GM23338 (cell line): ENCODE measurements at regions not wholly inside any gene's neighbourhood (a gene's known extent, or its start where the extent isn't known, plus 50 kb on each side); places are given as distances from the start of the nearest gene placed in this dataset.

Experiments used
- ATAC-seq: fragments of 200-7000 bp; cut with Tn5 transposase; 3 replicates; pipeline ENCODE4 v1.9.1; 2020
- DNase-seq: peaks from one replicate; pipeline ENCODE4 v3.0.0-alpha.2; 2015; ENCODE audit warnings: low spot score
- H2AFZ ChIP-seq: fragments of 200-600 bp; sonication (generic); 2 replicates; pipeline ENCODE4 v1.8.0; 2016; ENCODE audit warnings: antibody characterized with exemption, mild to moderate bottlenecking, moderate library complexity
- H3F3A ChIP-seq: fragments of 200-600 bp; sonication (generic); replicated peaks from 2 replicates; pipeline ENCODE4 v1.8.0; 2017; ENCODE audit warnings: antibody characterized with exemption, mixed run types, low read depth
- H3K27ac ChIP-seq: fragments of 200-600 bp; sonication (generic); 2 replicates; pipeline ENCODE4 v1.6.1; 2016; ENCODE audit warnings: low read depth
- H3K27me3 ChIP-seq: fragments of 200-600 bp; sonication (generic); 2 replicates; pipeline ENCODE4 v1.8.0; 2016; ENCODE audit warnings: mild to moderate bottlenecking, mixed run types, moderate library complexity; ENCODE audit not compliant: insufficient read depth
- H3K36me3 ChIP-seq: fragments of 200-600 bp; sonication (generic); 2 replicates; pipeline ENCODE4 v1.8.0; 2016; ENCODE audit warnings: mild to moderate bottlenecking; ENCODE audit not compliant: insufficient read depth
- H3K4me1 ChIP-seq: fragments of 200-600 bp; sonication (generic); 2 replicates; pipeline ENCODE4 v1.8.0; 2016; ENCODE audit warnings: mild to moderate bottlenecking, moderate library complexity; ENCODE audit not compliant: insufficient read depth
- H3K4me2 ChIP-seq: fragments of 200-600 bp; sonication (generic); 2 replicates; pipeline ENCODE4 v1.7.1; 2017; ENCODE audit warnings: mixed run types
- H3K4me3 ChIP-seq: fragments of 200-600 bp; sonication (generic); 2 replicates; pipeline ENCODE4 v1.6.1; 2016; ENCODE audit warnings: mixed run types
- H3K79me2 ChIP-seq: fragments of 200-600 bp; sonication (generic); replicated peaks from 2 replicates; pipeline ENCODE4 v1.8.0; 2017; ENCODE audit warnings: mild to moderate bottlenecking; ENCODE audit not compliant: insufficient read depth
- H3K9me2 ChIP-seq: fragments of 200-600 bp; sonication (generic); 2 replicates; pipeline ENCODE4 v1.8.0; 2017; ENCODE audit not compliant: insufficient read depth
- H4K20me1 ChIP-seq: fragments of 200-600 bp; sonication (generic); replicated peaks from 2 replicates; pipeline ENCODE4 v1.8.0; 2017; ENCODE audit warnings: mild to moderate bottlenecking; ENCODE audit not compliant: insufficient read depth
- H3K27ac Mint-ChIP-seq: 2 replicates; pipeline ENCODE4 v1.8.0; 2020; ENCODE audit warnings: inconsistent platforms, mild to moderate bottlenecking, moderate library complexity, mixed read lengths
- H3K27me3 Mint-ChIP-seq: 3 replicates; pipeline ENCODE4 v1.8.0; 2022; ENCODE audit warnings: low read depth, mild to moderate bottlenecking, moderate library complexity, mixed read lengths, inconsistent platforms; ENCODE audit not compliant: insufficient read depth, poor library complexity
- H3K36me3 Mint-ChIP-seq: 3 replicates; pipeline ENCODE4 v1.8.0; 2021; ENCODE audit warnings: low read depth, mild to moderate bottlenecking, inconsistent platforms, moderate library complexity, mixed read lengths
- H3K4me1 Mint-ChIP-seq: 3 replicates; pipeline ENCODE4 v1.8.0; 2020; ENCODE audit warnings: mild to moderate bottlenecking, inconsistent platforms, mixed read lengths
- H3K4me3 Mint-ChIP-seq: 3 replicates; pipeline ENCODE4 v1.8.0; 2021; ENCODE audit warnings: moderate library complexity, mild to moderate bottlenecking, inconsistent platforms, mixed read lengths
- H3K9me3 Mint-ChIP-seq: 3 replicates; pipeline ENCODE4 v1.8.0; 2020; ENCODE audit warnings: moderate library complexity, mild to moderate bottlenecking, inconsistent platforms, mixed read lengths
- CREB1 ChIP-seq: fragments of 250-450 bp; sonication (Bioruptor Pico); IDR thresholded peaks from 2 replicates; pipeline ENCODE4 v1.5.0; 2020; ENCODE audit warnings: low read depth, mild to moderate bottlenecking, moderate library complexity
- EZH2 ChIP-seq: fragments of 200-600 bp; sonication (generic); IDR thresholded peaks from one replicate; pipeline ENCODE4 v1.8.0; 2017; ENCODE audit warnings: antibody characterized with exemption, mild to moderate bottlenecking, low read depth; ENCODE audit not compliant: unreplicated experiment
- EZH2phosphoT487 ChIP-seq: fragments of 200-600 bp; sonication (generic); IDR thresholded peaks from one replicate; pipeline ENCODE4 v1.8.1; 2018; ENCODE audit warnings: antibody characterized with exemption; ENCODE audit not compliant: unreplicated experiment
- JUNB ChIP-seq: IDR thresholded peaks from one replicate; pipeline ENCODE4 v1.6.1; 2016; ENCODE audit warnings: antibody characterized with exemption; ENCODE audit not compliant: unreplicated experiment
- NANOG ChIP-seq: IDR thresholded peaks from 2 replicates; pipeline ENCODE4 v1.6.1; 2016; ENCODE audit warnings: antibody characterized with exemption, borderline replicate concordance
- POLR2AphosphoS5 ChIP-seq: IDR thresholded peaks from 2 replicates; pipeline ENCODE4 v1.6.1; 2016; ENCODE audit warnings: antibody characterized with exemption, low read depth
- STAT1 ChIP-seq: IDR thresholded peaks from one replicate; pipeline ENCODE4 v1.6.1; 2016; ENCODE audit warnings: antibody characterized with exemption; ENCODE audit not compliant: unreplicated experiment
- ZNF114 ChIP-seq: fragments of 250-450 bp; sonication (Bioruptor Pico); IDR thresholded peaks from 2 replicates; pipeline ENCODE4 v1.5.0; 2020; ENCODE audit warnings: mild to moderate bottlenecking, moderate library complexity
- ZNF331 ChIP-seq: fragments of 250-450 bp; sonication (Bioruptor Pico); IDR thresholded peaks from 2 replicates; pipeline ENCODE4 v1.5.0; 2020; ENCODE audit warnings: low read depth, mild to moderate bottlenecking, moderate library complexity
- ZNF462 ChIP-seq: fragments of 250-450 bp; sonication (Bioruptor Pico); IDR thresholded peaks from 2 replicates; pipeline ENCODE4 v1.5.0; 2020; ENCODE audit warnings: mild to moderate bottlenecking, moderate library complexity
- TF ChIP-seq, protein P1 (sequence below): IDR thresholded peaks from one replicate; pipeline ENCODE4 v1.6.1; 2018; ENCODE audit warnings: antibody characterized with exemption; ENCODE audit not compliant: unreplicated experiment
- TF ChIP-seq, protein P2 (sequence below), 2 experiments: fragments of 200-600 bp in 1 of 2; sonication (generic) in 1 of 2; conservative IDR thresholded peaks; 2 replicates each; pipeline versions ENCODE4 v1.5.1 to v1.6.1; 2016 to 2017; ENCODE audit warnings: antibody characterized with exemption in 2 of 2, low read depth in 2 of 2, mild to moderate bottlenecking in 2 of 2, moderate library complexity in 1 of 2
- TF ChIP-seq, protein P3 (sequence below): IDR thresholded peaks from 2 replicates; pipeline ENCODE4 v1.6.1; 2016; ENCODE audit warnings: antibody characterized with exemption

DNA sequence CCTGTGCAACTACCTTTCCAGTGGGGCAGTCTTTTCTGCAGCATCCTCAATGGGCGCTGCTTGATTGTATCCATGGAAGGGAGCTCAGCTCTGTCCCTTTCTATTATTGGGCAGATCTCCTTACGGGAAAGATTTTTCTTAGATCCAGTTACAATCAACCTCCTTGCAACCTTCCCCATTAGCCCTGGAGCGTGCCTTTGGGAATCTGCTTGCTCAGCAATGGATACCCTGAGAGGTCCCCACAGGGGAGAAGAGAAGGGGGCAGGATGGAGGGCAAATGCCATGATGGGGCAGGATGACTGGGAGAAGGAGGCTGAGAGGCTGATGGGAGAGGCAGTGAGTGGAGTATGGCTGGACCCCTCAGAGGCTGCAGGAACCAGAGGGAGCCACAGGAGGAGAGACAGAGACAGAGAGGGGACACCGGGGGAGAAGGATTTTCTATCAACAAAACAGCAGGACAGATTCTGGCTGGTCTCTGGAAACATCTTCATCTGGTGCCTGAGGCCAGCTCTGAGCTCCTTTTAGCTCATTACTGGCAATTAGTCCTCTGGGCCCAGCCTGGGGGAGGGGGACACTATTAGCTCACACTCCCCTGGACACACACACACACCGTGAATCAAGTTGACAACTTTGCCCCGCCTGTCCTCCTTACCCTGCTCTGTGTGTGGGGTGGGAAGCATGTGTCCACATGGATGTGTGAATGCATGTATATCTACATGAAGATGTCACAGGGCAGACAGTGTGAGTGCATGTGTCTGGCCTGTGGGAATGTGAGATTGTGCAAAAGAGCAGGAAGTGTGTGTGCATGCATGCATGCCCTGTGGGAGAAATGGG lies 80.8 kb upstream of the PAX2 start:
- Mint-ChIP-seq H3K4me3 (no peak overlapping the region), H3K4me1 (peaks cover 42% of the 10 kb centered on the region), H3K36me3 (no peaks in the 10 kb centered on the region), H3K27ac (no peak overlapping the region), H3K27me3 (peaks cover 30% of the 10 kb centered on the region), H3K9me3 (no peaks in the 10 kb centered on the region; the same call in 2 of the 3 replicates)
- Histone ChIP-seq H3K4me2 (no peak overlapping the region), H4K20me1 (no peaks in the 10 kb centered on the region), H3K27me3 (peaks cover 77% of the 10 kb centered on the region), H3K79me2 (no peaks in the 10 kb centered on the region), H2AFZ (no peak overlapping the region; the same call in 1 of the 2 replicates), H3K9me2 (no peaks in the 10 kb centered on the region), H3K4me1 (peaks cover 36% of the 10 kb centered on the region), H3K27ac (no peak overlapping the region), H3K4me3 (no peak overlapping the region), H3F3A (0 out of 2 replicates have a peak, but pooled peaks cover 6% of the 10 kb centered on the region), H3K36me3 (no peaks in the 10 kb centered on the region)
- DNase-seq, result no peak
- no peak for ATAC-seq
- TF ChIP-seq NANOG (no peak), JUNB (no peak), CREB1 (CRISPR knock-in tag) (no peak), ZNF331 (CRISPR knock-in tag) (no peak), STAT1 (no peak), ZNF114 (CRISPR knock-in tag) (no peak), ZNF462 (CRISPR knock-in tag) (no peak), EZH2 (no peak), EZH2phosphoT487 (no peak), POLR2AphosphoS5 (no peak)
- TF ChIP-seq, protein P1, sequence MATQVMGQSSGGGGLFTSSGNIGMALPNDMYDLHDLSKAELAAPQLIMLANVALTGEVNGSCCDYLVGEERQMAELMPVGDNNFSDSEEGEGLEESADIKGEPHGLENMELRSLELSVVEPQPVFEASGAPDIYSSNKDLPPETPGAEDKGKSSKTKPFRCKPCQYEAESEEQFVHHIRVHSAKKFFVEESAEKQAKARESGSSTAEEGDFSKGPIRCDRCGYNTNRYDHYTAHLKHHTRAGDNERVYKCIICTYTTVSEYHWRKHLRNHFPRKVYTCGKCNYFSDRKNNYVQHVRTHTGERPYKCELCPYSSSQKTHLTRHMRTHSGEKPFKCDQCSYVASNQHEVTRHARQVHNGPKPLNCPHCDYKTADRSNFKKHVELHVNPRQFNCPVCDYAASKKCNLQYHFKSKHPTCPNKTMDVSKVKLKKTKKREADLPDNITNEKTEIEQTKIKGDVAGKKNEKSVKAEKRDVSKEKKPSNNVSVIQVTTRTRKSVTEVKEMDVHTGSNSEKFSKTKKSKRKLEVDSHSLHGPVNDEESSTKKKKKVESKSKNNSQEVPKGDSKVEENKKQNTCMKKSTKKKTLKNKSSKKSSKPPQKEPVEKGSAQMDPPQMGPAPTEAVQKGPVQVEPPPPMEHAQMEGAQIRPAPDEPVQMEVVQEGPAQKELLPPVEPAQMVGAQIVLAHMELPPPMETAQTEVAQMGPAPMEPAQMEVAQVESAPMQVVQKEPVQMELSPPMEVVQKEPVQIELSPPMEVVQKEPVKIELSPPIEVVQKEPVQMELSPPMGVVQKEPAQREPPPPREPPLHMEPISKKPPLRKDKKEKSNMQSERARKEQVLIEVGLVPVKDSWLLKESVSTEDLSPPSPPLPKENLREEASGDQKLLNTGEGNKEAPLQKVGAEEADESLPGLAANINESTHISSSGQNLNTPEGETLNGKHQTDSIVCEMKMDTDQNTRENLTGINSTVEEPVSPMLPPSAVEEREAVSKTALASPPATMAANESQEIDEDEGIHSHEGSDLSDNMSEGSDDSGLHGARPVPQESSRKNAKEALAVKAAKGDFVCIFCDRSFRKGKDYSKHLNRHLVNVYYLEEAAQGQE, result no peak
- TF ChIP-seq, protein P2, sequence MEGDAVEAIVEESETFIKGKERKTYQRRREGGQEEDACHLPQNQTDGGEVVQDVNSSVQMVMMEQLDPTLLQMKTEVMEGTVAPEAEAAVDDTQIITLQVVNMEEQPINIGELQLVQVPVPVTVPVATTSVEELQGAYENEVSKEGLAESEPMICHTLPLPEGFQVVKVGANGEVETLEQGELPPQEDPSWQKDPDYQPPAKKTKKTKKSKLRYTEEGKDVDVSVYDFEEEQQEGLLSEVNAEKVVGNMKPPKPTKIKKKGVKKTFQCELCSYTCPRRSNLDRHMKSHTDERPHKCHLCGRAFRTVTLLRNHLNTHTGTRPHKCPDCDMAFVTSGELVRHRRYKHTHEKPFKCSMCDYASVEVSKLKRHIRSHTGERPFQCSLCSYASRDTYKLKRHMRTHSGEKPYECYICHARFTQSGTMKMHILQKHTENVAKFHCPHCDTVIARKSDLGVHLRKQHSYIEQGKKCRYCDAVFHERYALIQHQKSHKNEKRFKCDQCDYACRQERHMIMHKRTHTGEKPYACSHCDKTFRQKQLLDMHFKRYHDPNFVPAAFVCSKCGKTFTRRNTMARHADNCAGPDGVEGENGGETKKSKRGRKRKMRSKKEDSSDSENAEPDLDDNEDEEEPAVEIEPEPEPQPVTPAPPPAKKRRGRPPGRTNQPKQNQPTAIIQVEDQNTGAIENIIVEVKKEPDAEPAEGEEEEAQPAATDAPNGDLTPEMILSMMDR (conservative IDR thresholded peaks at IDR 0.05; ENCODE audit: low read depth in 2 of 2), result no peak
- TF ChIP-seq, protein P3, sequence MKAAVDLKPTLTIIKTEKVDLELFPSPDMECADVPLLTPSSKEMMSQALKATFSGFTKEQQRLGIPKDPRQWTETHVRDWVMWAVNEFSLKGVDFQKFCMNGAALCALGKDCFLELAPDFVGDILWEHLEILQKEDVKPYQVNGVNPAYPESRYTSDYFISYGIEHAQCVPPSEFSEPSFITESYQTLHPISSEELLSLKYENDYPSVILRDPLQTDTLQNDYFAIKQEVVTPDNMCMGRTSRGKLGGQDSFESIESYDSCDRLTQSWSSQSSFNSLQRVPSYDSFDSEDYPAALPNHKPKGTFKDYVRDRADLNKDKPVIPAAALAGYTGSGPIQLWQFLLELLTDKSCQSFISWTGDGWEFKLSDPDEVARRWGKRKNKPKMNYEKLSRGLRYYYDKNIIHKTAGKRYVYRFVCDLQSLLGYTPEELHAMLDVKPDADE, result no peak
